ENCODE measurements at regions not wholly inside any gene's neighbourhood (a gene's known extent, or its start where the extent isn't known, plus 50 kb on each side); places are given as distances from the start of the nearest gene placed in this dataset.

GRCh38 chr14:61140271-61140670 lies 140.9 kb downstream of the TMEM30B start:
- no peak for TF ChIP-seq CTCF (IDR thresholded peaks at IDR 0.05; ENCODE audit: insufficient read depth, low read length, missing control alignments)
- POLR2A ChIA-PET: interaction anchor here (1.0 kb wide), 1 partner anchor 13 kb away, joined by 3 read pairs; no protein-coding TSS in a partner anchor
- H3K4me3 ChIP-seq (ENCODE audit: low read depth, low read length): no peak overlapping the region
- no peak for DNase-seq (ENCODE audit: low read depth, low spot score)
- CTCF ChIA-PET: interaction anchor here (0.8 to 1.4 kb wide), 3 partner anchors 9 to 135 kb away, joined by 3 to 5 read pairs (median 3); no protein-coding TSS in a partner anchor

- TF ChIP-seq CTCF (IDR thresholded peaks at IDR 0.05; ENCODE audit: insufficient read depth, low read length, missing control alignments): no peak
- POLR2A ChIA-PET: no interaction called here
- no peak for DNase-seq (ENCODE audit: low read depth, low spot score)
- no peak overlapping the region for H3K4me3 ChIP-seq (ENCODE audit: low read depth, low read length)
- CTCF ChIA-PET: interaction anchor here (0.6 kb wide), 1 partner anchor 131 kb away, joined by 3 read pairs; no protein-coding TSS in a partner anchor
Observed at GRCh38 chr14:61139006-61139599, 142.0 kb downstream of the TMEM30B start.

GRCh38 chr14:61132894-61133293 lies 148.2 kb downstream of the TMEM30B start:
- H3K4me3 ChIP-seq (ENCODE audit: low read depth, low read length): no peak overlapping the region
- TF ChIP-seq CTCF (IDR thresholded peaks at IDR 0.05; ENCODE audit: insufficient read depth, low read length, missing control alignments): no peak
- DNase-seq (ENCODE audit: low read depth, low spot score): no peak
- POLR2A ChIA-PET: no interaction called here
- CTCF ChIA-PET: interaction anchor here (0.7 kb wide), 1 partner anchor 18 kb away, joined by 3 read pairs; no protein-coding TSS in a partner anchor

GRCh38 chr14:61132336-61132735 lies 148.8 kb downstream of the TMEM30B start:
- no peak overlapping the region for H3K4me3 ChIP-seq (ENCODE audit: low read depth, low read length)
- CTCF ChIA-PET: interaction anchor here (0.7 kb wide), 1 partner anchor 17 kb away, joined by 3 read pairs; no protein-coding TSS in a partner anchor
- POLR2A ChIA-PET: no interaction called here
- no peak for DNase-seq (ENCODE audit: low read depth, low spot score)
- TF ChIP-seq CTCF (IDR thresholded peaks at IDR 0.05; ENCODE audit: insufficient read depth, low read length, missing control alignments): no peak

DNA sequence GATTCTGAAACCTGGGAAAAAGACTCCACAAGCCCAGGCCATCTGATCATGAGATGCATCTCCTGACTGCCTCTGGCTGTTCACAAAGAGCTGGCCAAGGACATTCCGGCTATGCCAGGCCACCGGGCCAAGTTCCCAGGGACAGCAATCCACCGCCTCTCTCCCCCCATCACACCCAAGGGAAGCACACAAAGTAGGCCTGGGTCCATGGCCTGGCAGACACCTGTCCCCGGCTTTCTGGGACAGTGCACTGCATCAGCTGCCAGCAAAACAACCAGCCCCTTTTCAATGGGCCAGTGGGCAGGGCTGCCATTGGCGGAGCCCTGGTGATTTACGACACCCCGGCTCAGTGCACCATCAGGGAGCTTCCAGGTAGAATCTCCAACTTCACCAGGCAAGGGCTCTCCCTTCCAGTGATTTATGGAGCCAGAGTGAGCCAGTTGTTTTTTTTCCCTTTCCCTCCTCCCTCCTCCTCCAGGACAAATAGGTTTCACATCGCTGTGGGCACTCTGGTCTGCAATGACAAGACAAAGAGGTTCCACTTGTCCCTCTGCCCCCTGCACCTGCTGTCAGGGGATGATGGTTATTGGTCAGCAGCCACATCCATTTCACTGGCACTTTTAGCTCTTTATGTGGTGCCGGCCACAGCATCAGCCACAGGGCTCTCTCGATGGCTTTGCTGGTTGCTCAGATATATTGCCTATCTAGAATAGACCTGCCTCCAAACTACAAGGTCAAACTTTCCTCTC lies 149.6 kb downstream of the SLC38A6 start:
- POLR2A ChIA-PET: no interaction called here
- TF ChIP-seq CTCF (IDR thresholded peaks at IDR 0.05; ENCODE audit: insufficient read depth, low read length, missing control alignments): no peak
- CTCF ChIA-PET: interaction anchor here (1.0 to 1.9 kb wide), 3 partner anchors 10 to 60 kb away, joined by 3 to 5 read pairs (median 3); no protein-coding TSS in a partner anchor
- H3K4me3 ChIP-seq (ENCODE audit: low read depth, low read length): no peak overlapping the region
- no peak for DNase-seq (ENCODE audit: low read depth, low spot score)

DNA sequence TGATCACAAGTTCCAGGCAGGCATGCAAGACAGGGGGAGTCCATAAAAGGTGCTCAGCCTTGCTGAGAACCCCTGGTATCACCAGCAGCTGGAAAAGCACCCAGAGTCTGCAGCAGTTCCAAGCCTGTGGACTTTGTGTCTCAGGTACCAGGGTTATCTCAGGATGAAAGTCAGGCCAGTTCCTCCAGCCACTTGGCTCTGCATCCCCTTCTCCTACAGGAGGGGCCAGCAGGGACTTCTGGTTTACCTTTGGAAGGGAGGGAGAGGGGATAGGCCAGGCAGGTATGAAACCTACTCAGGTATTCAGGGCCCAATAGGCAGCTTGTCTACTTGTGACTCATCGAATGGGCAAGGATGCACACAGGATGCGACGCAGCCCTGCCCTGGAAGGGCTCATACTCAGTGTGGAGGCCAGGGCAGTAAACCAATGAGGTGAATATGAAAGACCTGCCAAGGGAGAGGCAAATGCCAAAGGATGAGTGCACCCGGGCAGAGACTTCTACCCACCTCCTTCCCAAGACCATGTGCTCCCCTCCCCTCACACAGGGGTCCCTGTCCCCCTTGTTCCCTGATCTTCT lies 148.2 kb downstream of the SLC38A6 start:
- ChIA-PET CTCF (no interaction called here), POLR2A (no interaction called here)
- H3K4me3 ChIP-seq (ENCODE audit: low read depth, low read length): no peak overlapping the region
- no peak for DNase-seq (ENCODE audit: low read depth, low spot score)
- no peak for TF ChIP-seq CTCF (IDR thresholded peaks at IDR 0.05; ENCODE audit: insufficient read depth, low read length, missing control alignments)

All from AG04449 (cell line).